H1 (cell line): ENCODE measurements at regions not wholly inside any gene's neighbourhood (a gene's known extent, or its start where the extent isn't known, plus 50 kb on each side); places are given as distances from the start of the nearest gene placed in this dataset.

Experiments
- CTCF ChIA-PET: fragments of 300-600 bp; sonication (Branson Sonifier 250); formaldehyde crosslinking; loops from one replicate; lab custom pipeline; 2021; ENCODE audit not compliant: partially characterized antibody; lab: Charles Lee
- POLR2A ChIA-PET: fragments of 300-600 bp; sonication (Branson Sonifier 250); formaldehyde crosslinking; loops from one replicate; lab custom pipeline; 2021; ENCODE audit warnings: inconsistent platforms; ENCODE audit not compliant: partially characterized antibody; lab: Charles Lee
- DNase-seq, 2 experiments: peaks; one replicate each; pipeline versions ENCODE4 v3.0.0 to v3.0.0-alpha.2; 2010 to 2022; ENCODE audit warnings: low spot score in 2 of 2, low read depth in 1 of 2, mixed read lengths in 1 of 2
- FAIRE-seq: peaks from 2 replicates; lab custom pipeline; 2011; peaks lifted over from hg19 to GRCh38; lab: Jason Lieb, UNC
- H2AFZ ChIP-seq: 2 replicates; pipeline ENCODE4 v1.8.1; 2012; ENCODE audit warnings: low read length, inconsistent platforms
- H2AK5ac ChIP-seq: 2 replicates; pipeline ENCODE4 v1.6.1; 2013; ENCODE audit warnings: low read depth, low read length
- H2BK120ac ChIP-seq: replicated peaks from 2 replicates; pipeline ENCODE3; 2013; ENCODE audit warnings: low read depth, low read length, inconsistent platforms
- H2BK12ac ChIP-seq: 2 replicates; pipeline ENCODE4 v1.6.1; 2013; ENCODE audit warnings: low read depth, low read length
- H2BK15ac ChIP-seq: 2 replicates; pipeline ENCODE4 v1.6.1; 2013; ENCODE audit warnings: low read length
- H2BK20ac ChIP-seq: 2 replicates; pipeline ENCODE4 v1.6.1; 2013; ENCODE audit warnings: low read length
- H2BK5ac ChIP-seq: 2 replicates; pipeline ENCODE4 v1.6.1; 2013; ENCODE audit warnings: low read depth, low read length
- H3K14ac ChIP-seq: 2 replicates; pipeline ENCODE4 v1.6.1; 2013; ENCODE audit warnings: inconsistent platforms; ENCODE audit not compliant: insufficient read length
- H3K18ac ChIP-seq: 2 replicates; pipeline ENCODE4 v1.6.1; 2013; ENCODE audit warnings: low read length; ENCODE audit errors: extremely low read depth
- H3K23ac ChIP-seq: 2 replicates; pipeline ENCODE4 v1.6.1; 2013; ENCODE audit warnings: inconsistent platforms; ENCODE audit not compliant: insufficient read length
- H3K23me2 ChIP-seq: 2 replicates; pipeline ENCODE4 v1.6.1; 2013; ENCODE audit warnings: low read depth, low read length
- H3K27ac ChIP-seq: 2 replicates; pipeline ENCODE4 v1.6.1; 2011; ENCODE audit warnings: low read depth, low read length, inconsistent platforms
- H3K27me3 ChIP-seq, 4 experiments: replicated peaks in 1 of 4; 1 replicate in 1 of 4; 2 replicates in 3 of 4; pipeline versions ENCODE4 v1.6.1 to v1.8.1; 2011 to 2013; ENCODE audit warnings: low read length in 3 of 4, mild to moderate bottlenecking in 3 of 4, inconsistent platforms in 2 of 4, mixed read lengths in 2 of 4, moderate library complexity in 1 of 4; ENCODE audit not compliant: control insufficient read depth in 3 of 4, insufficient read depth in 3 of 4; ENCODE audit errors: extremely low read depth in 1 of 4
- H3K36me3 ChIP-seq, 4 experiments: 2 replicates each; pipeline versions ENCODE4 v1.6.1 to v1.8.1; 2011 to 2013; ENCODE audit warnings: mild to moderate bottlenecking in 4 of 4, low read length in 3 of 4, moderate library complexity in 2 of 4, control low read depth in 1 of 4, inconsistent platforms in 1 of 4; ENCODE audit not compliant: insufficient read depth in 4 of 4, control insufficient read depth in 2 of 4
- H3K4ac ChIP-seq: replicated peaks from 2 replicates; pipeline ENCODE3; 2013; ENCODE audit warnings: low read length, low read depth, mixed read lengths, inconsistent platforms; ENCODE audit not compliant: insufficient read length
- H3K4me1 ChIP-seq, 4 experiments: replicated peaks in 1 of 4; 1 replicate in 1 of 4; 2 replicates in 3 of 4; pipeline versions ENCODE4 v1.6.1 to v1.8.1; 2011 to 2013; ENCODE audit warnings: low read length in 3 of 4, inconsistent platforms in 2 of 4, mixed read lengths in 1 of 4; ENCODE audit not compliant: insufficient read depth in 4 of 4, control insufficient read depth in 3 of 4
- H3K4me2 ChIP-seq, 2 experiments: 2 replicates each; pipeline versions ENCODE4 v1.6.1 to v1.8.1; 2011 to 2013; ENCODE audit warnings: low read depth in 2 of 2, low read length in 2 of 2, control low read depth in 1 of 2, inconsistent platforms in 1 of 2, mild to moderate bottlenecking in 1 of 2; ENCODE audit not compliant: insufficient read depth in 1 of 2
- H3K4me3 ChIP-seq, 4 experiments: fragments of 200-600, 300-600 bp in 1 of 4; sonication (generic), shearing (Covaris generic), sonication (Bioruptor Twin) in 1 of 4; 2 replicates each; pipeline versions ENCODE4 v1.5.1 to v1.8.1; 2011 to 2016; ENCODE audit warnings: low read length in 4 of 4, low read depth in 3 of 4, control low read depth in 2 of 4, inconsistent platforms in 2 of 4, mild to moderate bottlenecking in 2 of 4, mixed read lengths in 1 of 4, moderate library complexity in 1 of 4; ENCODE audit not compliant: insufficient read depth in 2 of 4; ENCODE audit errors: extremely low read depth in 1 of 4
- H3K56ac ChIP-seq: replicated peaks from 2 replicates; pipeline ENCODE3; 2013; ENCODE audit warnings: low read depth, mild to moderate bottlenecking, mixed read lengths, low read length, inconsistent platforms; ENCODE audit not compliant: insufficient read length
- H3K79me1 ChIP-seq: 2 replicates; pipeline ENCODE4 v1.6.1; 2013; ENCODE audit warnings: low read depth, low read length, control low read depth
- H3K79me2 ChIP-seq, 2 experiments: 2 replicates each; pipeline versions ENCODE4 v1.6.1 to v1.8.1; 2012 to 2013; ENCODE audit warnings: low read length in 2 of 2, mild to moderate bottlenecking in 2 of 2, inconsistent platforms in 1 of 2; ENCODE audit not compliant: insufficient read depth in 2 of 2, control insufficient read depth in 1 of 2
- H3K9ac ChIP-seq, 4 experiments: replicated peaks in 1 of 4; 1 replicate in 1 of 4; 2 replicates in 3 of 4; pipeline versions ENCODE4 v1.6.1 to v1.8.1; 2011 to 2013; ENCODE audit warnings: low read depth in 3 of 4, low read length in 3 of 4, control low read depth in 2 of 4, mild to moderate bottlenecking in 2 of 4, moderate library complexity in 2 of 4, inconsistent platforms in 1 of 4; ENCODE audit errors: extremely low read depth in 1 of 4
- H3K9me3 ChIP-seq, 2 experiments: 2 replicates each; pipeline versions ENCODE4 v1.6.1 to v1.8.1; 2012 to 2013; ENCODE audit warnings: mild to moderate bottlenecking in 2 of 2, moderate library complexity in 2 of 2, control low read depth in 1 of 2, inconsistent platforms in 1 of 2, low read depth in 1 of 2, low read length in 1 of 2, mixed read lengths in 1 of 2; ENCODE audit not compliant: insufficient read depth in 2 of 2
- H4K20me1 ChIP-seq, 2 experiments: replicated peaks in 1 of 2; 2 replicates each; pipeline versions ENCODE3 to v1.8.1; 2011 to 2013; ENCODE audit warnings: inconsistent platforms in 2 of 2, low read length in 2 of 2, mild to moderate bottlenecking in 1 of 2; ENCODE audit not compliant: insufficient read depth in 2 of 2, control insufficient read depth in 1 of 2
- H4K5ac ChIP-seq: 2 replicates; pipeline ENCODE4 v1.6.1; 2013; ENCODE audit warnings: low read length, low read depth, mixed read lengths, inconsistent platforms; ENCODE audit not compliant: insufficient read length
- H4K8ac ChIP-seq: 2 replicates; pipeline ENCODE4 v1.8.0; 2013; ENCODE audit warnings: mild to moderate bottlenecking, moderate library complexity, low read length, inconsistent platforms; ENCODE audit not compliant: insufficient read depth; ENCODE audit errors: extremely low read depth
- H4K91ac ChIP-seq: replicated peaks from 2 replicates; pipeline ENCODE3; 2013; ENCODE audit warnings: low read length, mixed read lengths, inconsistent platforms; ENCODE audit not compliant: insufficient read length
- ATF2 ChIP-seq: IDR thresholded peaks from 2 replicates; pipeline ENCODE4 v1.6.1; 2012; ENCODE audit warnings: low read length, inconsistent platforms
- ATF3 ChIP-seq: IDR thresholded peaks from 2 replicates; pipeline ENCODE4 v1.6.1; 2011; ENCODE audit warnings: low read depth, mild to moderate bottlenecking, low read length; ENCODE audit not compliant: insufficient read depth
- CBX5 ChIP-seq: fragments of 300-800, 300-1000 bp; sonication (generic); IDR thresholded peaks from 2 replicates; pipeline ENCODE4 v1.7.1; 2016; ENCODE audit warnings: antibody characterized with exemption, low read length, low read depth
- E2F6 ChIP-seq: IDR thresholded peaks from 2 replicates; pipeline ENCODE4 v1.6.1; 2012; ENCODE audit warnings: inconsistent platforms
- EP300 ChIP-seq, 2 experiments: IDR thresholded peaks; 1 replicate in 1 of 2; 2 replicates in 1 of 2; pipeline ENCODE4 v1.6.1; 2011 to 2012; ENCODE audit warnings: low read depth in 2 of 2, low read length in 2 of 2, mild to moderate bottlenecking in 2 of 2, borderline replicate concordance in 1 of 2, inconsistent platforms in 1 of 2, moderate library complexity in 1 of 2
- EZH2 ChIP-seq: fragments of 200-600 bp; sonication (generic); IDR thresholded peaks from 2 replicates; pipeline ENCODE4 v1.7.1; 2012; ENCODE audit warnings: low read depth, mild to moderate bottlenecking, moderate library complexity, low read length, inconsistent platforms; ENCODE audit not compliant: severe bottlenecking
- GABPA ChIP-seq: IDR thresholded peaks from 2 replicates; pipeline ENCODE4 v1.6.1; 2011; ENCODE audit warnings: mild to moderate bottlenecking, low read length, moderate library complexity, borderline replicate concordance; ENCODE audit not compliant: insufficient read depth
- POU5F1 ChIP-seq: IDR thresholded peaks from 2 replicates; pipeline ENCODE4 v1.6.1; 2011; ENCODE audit warnings: low read depth, mild to moderate bottlenecking, low read length, moderate library complexity
- SAP30 ChIP-seq: fragments of 300-600 bp; sonication (generic); IDR thresholded peaks from 2 replicates; pipeline ENCODE4 v1.7.1; 2012; ENCODE audit warnings: low read length, moderate library complexity, mild to moderate bottlenecking, inconsistent platforms; ENCODE audit not compliant: insufficient read depth, insufficient replicate concordance
- TCF12 ChIP-seq: IDR thresholded peaks from 2 replicates; pipeline ENCODE4 v1.6.1; 2011; ENCODE audit warnings: low read depth, mild to moderate bottlenecking, low read length
- TEAD4 ChIP-seq: IDR thresholded peaks from 2 replicates; pipeline ENCODE4 v1.6.1; 2012; ENCODE audit warnings: low read depth, low read length, inconsistent platforms, mixed read lengths
- WGBS, 2 experiments: shearing (Covaris generic) in 1 of 2; methylation state at CpG; one replicate each; pipeline versions ENCODE4 v1.1.6 to v1.1.7; 2013 to 2015; ENCODE audit warnings: low lambda C conversion rate in 2 of 2, mixed read lengths in 2 of 2, inconsistent platforms in 1 of 2, low coverage in 1 of 2, missing lambda C conversion rate in 1 of 2; ENCODE audit not compliant: insufficient replicate concordance in 2 of 2, insufficient coverage in 1 of 2, insufficient read length in 1 of 2; ENCODE audit errors: extremely low coverage in 1 of 2, missing lambda C conversion rate in 1 of 2; 5-methylcytosine and 5-hydroxymethylcytosine counted together

GRCh38 chr11:91798240-91798639 is 426.4 kb upstream of the FAT3 start:
- ChIA-PET CTCF (no interaction called here), POLR2A (no interaction called here)
- Histone ChIP-seq H2BK120ac (no peak overlapping the region), H3K36me3 (no peaks in the 10 kb centered on the region), H2AK5ac (no peak overlapping the region; the same call in 1 of the 2 replicates), H3K27ac (no peak overlapping the region), H4K5ac (no peak overlapping the region), H4K8ac (no peak overlapping the region), H4K20me1 (no peaks in the 10 kb centered on the region), H2BK15ac (no peak overlapping the region), H3K4me3 (no peak overlapping the region), H3K23ac (no peak overlapping the region), H3K79me2 (no peaks in the 10 kb centered on the region), H3K56ac (no peak overlapping the region), H2BK5ac (no peak overlapping the region), H3K4me2 (no peak overlapping the region), H2BK12ac (no peak overlapping the region), H3K27me3 (no peaks in the 10 kb centered on the region), H3K4ac (no peak overlapping the region), H3K9ac (no peak overlapping the region), H2AFZ (no peak overlapping the region), H2BK20ac (no peak overlapping the region), H3K18ac (no peak overlapping the region), H3K4me1 (peaks cover 0 to 9% (median 2%) of the 10 kb centered on the region in 4 experiments; a peak in 4 of 7 replicates), H3K23me2 (no peaks in the 10 kb centered on the region), H4K91ac (no peak overlapping the region), H3K9me3 (no peaks in the 10 kb centered on the region; a peak in 1 of 4 replicates), H3K14ac (no peak overlapping the region), H3K79me1 (no peaks in the 10 kb centered on the region)
- FAIRE-seq (no peak), DNase-seq (no peak)
- TF ChIP-seq POU5F1 (no peak), SAP30 (no peak), EZH2 (no peak), TEAD4 (no peak), GABPA (no peak), ATF3 (no peak), TCF12 (no peak), E2F6 (no peak), CBX5 (no peak), EP300 (IDR thresholded peaks at IDR 0.05; ENCODE audit: borderline replicate concordance in 1 of 2, low read depth in 2 of 2, low read length in 2 of 2) (no peak), ATF2 (no peak)
- 93% methylated on average over 7 of the region's 7 CpGs; no CpG with 5 or more reads in 1 of the 2 experiments for WGBS, 2 experiments
